Inflammatory macrophage (primary cell): ENCODE measurements at regions not wholly inside any gene's neighbourhood (a gene's known extent, or its start where the extent isn't known, plus 50 kb on each side); places are given as distances from the start of the nearest gene placed in this dataset.
"Not testable (repeated sequence)": the region's sequence is repeated elsewhere in the genome, so short reads cannot be mapped to it uniquely, and the experiment has no call there.

Experiments
- DNase-seq, 2 donors: peaks; one replicate each; pipeline ENCODE4 v3.0.0-alpha.2; 2020 to 2022

- no peak for DNase-seq
Measured at GRCh38 chr1:4227986-4228385, 327.9 kb upstream of the C1orf174 start.

- DNase-seq, result no peak
Measured at GRCh38 chr1:4253935-4254334, 353.9 kb upstream of the C1orf174 start.

- DNase-seq, result no peak
Measured at GRCh38 chr1:4256351-4256750, 356.3 kb upstream of the C1orf174 start.

- not testable (repeated sequence) for DNase-seq
Measured at GRCh38 chr1:4258146-4258777, 358.2 kb upstream of the C1orf174 start.

GRCh38 chr1:4261327-4261726, 361.3 kb upstream of the C1orf174 start:
- DNase-seq, result no peak

- no peak for DNase-seq
Measured at GRCh38 chr1:4262665-4263064, 362.6 kb upstream of the C1orf174 start.

GRCh38 chr1:4263699-4264098, 363.6 kb upstream of the C1orf174 start:
- no peak for DNase-seq

GRCh38 chr1:4265836-4266235, 365.8 kb upstream of the C1orf174 start:
- no peak for DNase-seq

- DNase-seq, result no peak
Measured at GRCh38 chr1:4267381-4268261, 367.5 kb upstream of the C1orf174 start.

GRCh38 chr1:4268262-4268888, 368.3 kb upstream of the C1orf174 start:
- DNase-seq, result no peak

- no peak for DNase-seq
Measured at GRCh38 chr1:4268889-4269284, 368.8 kb upstream of the C1orf174 start.

GRCh38 chr1:4269330-4269729, 369.3 kb upstream of the C1orf174 start:
- no peak for DNase-seq

GRCh38 chr1:4269952-4270570, 370.0 kb upstream of the C1orf174 start:
- DNase-seq, result no peak

GRCh38 chr1:4270651-4271337, 370.7 kb upstream of the C1orf174 start:
- DNase-seq, result no peak

GRCh38 chr1:4271338-4271998, 371.4 kb upstream of the C1orf174 start:
- no peak for DNase-seq

- DNase-seq, result no peak
Measured at GRCh38 chr1:4272568-4272967, 372.5 kb upstream of the C1orf174 start.

- DNase-seq, result no peak
Measured at GRCh38 chr1:4273243-4273642, 373.2 kb upstream of the C1orf174 start.

- no peak for DNase-seq
Measured at GRCh38 chr1:4273747-4274146, 373.7 kb upstream of the C1orf174 start.

- DNase-seq, result no peak
Measured at GRCh38 chr1:4275083-4275482, 375.0 kb upstream of the C1orf174 start.

GRCh38 chr1:4276238-4276637, 376.2 kb upstream of the C1orf174 start:
- no peak for DNase-seq

- no peak for DNase-seq
Measured at GRCh38 chr1:4277598-4277997, 376.8 kb upstream of the AJAP1 start.

- DNase-seq, result no peak
Measured at GRCh38 chr1:4284976-4285375, 369.4 kb upstream of the AJAP1 start.
